CD14-positive monocyte (primary cell): ENCODE measurements at regions not wholly inside any gene's neighbourhood (a gene's known extent, or its start where the extent isn't known, plus 50 kb on each side); places are given as distances from the start of the nearest gene placed in this dataset.

Experiments used
- DNase-seq, 3 donors: peaks; one replicate each; pipeline ENCODE4 v3.0.0-alpha.2; 2011 to 2022
- H2AFZ ChIP-seq: 2 replicates; pipeline ENCODE4 v1.6.0; 2012; ENCODE audit warnings: mild to moderate bottlenecking, low read depth, low read length, inconsistent platforms; ENCODE audit not compliant: insufficient read depth, poor library complexity, severe bottlenecking
- H3K27ac ChIP-seq, 2 donors: 1 replicate in 1 of 2; 2 replicates in 1 of 2; pipeline ENCODE4 v1.5.1; 2012 to 2013; ENCODE audit warnings: low read length in 2 of 2, control low read depth in 1 of 2, inconsistent platforms in 1 of 2, low read depth in 1 of 2, mild to moderate bottlenecking in 1 of 2
- H3K27me3 ChIP-seq, 2 donors: one replicate each; pipeline versions ENCODE4 v1.6.0 to v1.6.1; 2011 to 2013; ENCODE audit warnings: low read length in 2 of 2; ENCODE audit not compliant: control insufficient read depth in 2 of 2, insufficient read depth in 2 of 2
- H3K36me3 ChIP-seq, 2 donors: replicated peaks in 1 of 2; 1 replicate in 1 of 2; 2 replicates in 1 of 2; pipeline versions ENCODE4 v1.5.1 to v1.6.1; 2012 to 2013; ENCODE audit warnings: low read length in 2 of 2, control low read depth in 1 of 2, inconsistent platforms in 1 of 2, mild to moderate bottlenecking in 1 of 2; ENCODE audit not compliant: insufficient read depth in 2 of 2, control insufficient read depth in 1 of 2
- H3K4me1 ChIP-seq, 2 donors: 1 replicate in 1 of 2; 2 replicates in 1 of 2; pipeline versions ENCODE4 v1.5.1 to v1.6.1; 2012 to 2013; ENCODE audit warnings: low read length in 2 of 2, control low read depth in 1 of 2, inconsistent platforms in 1 of 2, mild to moderate bottlenecking in 1 of 2, moderate library complexity in 1 of 2; ENCODE audit not compliant: insufficient read depth in 2 of 2, control insufficient read depth in 1 of 2
- H3K4me2 ChIP-seq: replicated peaks from 2 replicates; pipeline ENCODE3; 2012; ENCODE audit warnings: low read length, moderate library complexity, mild to moderate bottlenecking; ENCODE audit not compliant: poor library complexity, severe bottlenecking; ENCODE audit errors: extremely low read depth
- H3K4me3 ChIP-seq, 3 experiments: fragments of 200-600 bp in 1 of 3; sonication (generic) in 1 of 3; replicated peaks in 1 of 3; 1 replicate in 2 of 3; 2 replicates in 1 of 3; pipeline ENCODE4 v1.5.1; 2011 to 2013; ENCODE audit warnings: low read length in 3 of 3, mild to moderate bottlenecking in 3 of 3, control low read depth in 2 of 3, low read depth in 2 of 3, inconsistent platforms in 1 of 3, moderate library complexity in 1 of 3
- H3K79me2 ChIP-seq: 2 replicates; pipeline ENCODE4 v1.6.0; 2012; ENCODE audit warnings: mild to moderate bottlenecking, control low read depth, inconsistent platforms, low read length, moderate library complexity; ENCODE audit not compliant: insufficient read depth
- H3K9ac ChIP-seq: 2 replicates; pipeline ENCODE4 v1.6.0; 2017; ENCODE audit warnings: low read length, mild to moderate bottlenecking; ENCODE audit not compliant: insufficient read depth, poor library complexity, severe bottlenecking
- H3K9me3 ChIP-seq, 2 donors: replicated peaks in 1 of 2; 1 replicate in 1 of 2; 2 replicates in 1 of 2; pipeline versions ENCODE4 v1.5.1 to v1.6.1; 2012 to 2013; ENCODE audit warnings: low read length in 2 of 2, control low read depth in 1 of 2; ENCODE audit not compliant: control insufficient read depth in 1 of 2, insufficient read depth in 1 of 2
- H4K20me1 ChIP-seq: 2 replicates; pipeline ENCODE4 v1.6.0; 2012; ENCODE audit warnings: mild to moderate bottlenecking, low read length, control low read depth, moderate library complexity; ENCODE audit not compliant: insufficient read depth
- H3K27ac Mint-ChIP-seq, 7 donors: one replicate each; pipeline ENCODE4 v1.8.0; 2020; ENCODE audit warnings: mild to moderate bottlenecking in 7 of 7, mixed read lengths in 7 of 7, moderate library complexity in 6 of 7, inconsistent platforms in 2 of 7
- H3K27me3 Mint-ChIP-seq, 3 donors: one replicate each; pipeline ENCODE4 v1.8.0; 2021 to 2022; ENCODE audit warnings: low read depth in 3 of 3, mild to moderate bottlenecking in 3 of 3, mixed read lengths in 3 of 3, moderate library complexity in 3 of 3, inconsistent platforms in 1 of 3
- H3K36me3 Mint-ChIP-seq, 2 donors: one replicate each; pipeline ENCODE4 v1.8.0; 2020; ENCODE audit warnings: mixed read lengths in 2 of 2, inconsistent platforms in 1 of 2, mild to moderate bottlenecking in 1 of 2
- H3K4me1 Mint-ChIP-seq: one replicate; pipeline ENCODE4 v1.8.0; 2020; ENCODE audit warnings: mild to moderate bottlenecking, mixed read lengths
- H3K4me3 Mint-ChIP-seq, 2 donors: one replicate each; pipeline ENCODE4 v1.8.0; 2020; ENCODE audit warnings: mild to moderate bottlenecking in 2 of 2, mixed read lengths in 2 of 2, moderate library complexity in 1 of 2
- H3K9me3 Mint-ChIP-seq, 7 donors: one replicate each; pipeline ENCODE4 v1.8.0; 2020 to 2022; ENCODE audit warnings: mixed read lengths in 7 of 7, mild to moderate bottlenecking in 6 of 7, moderate library complexity in 6 of 7, inconsistent platforms in 2 of 7
- CTCF ChIP-seq: fragments of 200-600 bp; IDR thresholded peaks from one replicate; pipeline ENCODE4 v1.8.0; 2022; ENCODE audit warnings: antibody characterized with exemption, mild to moderate bottlenecking
- WGBS: methylation state at CpG from one replicate; pipeline ENCODE4 v1.1.5; 2013; ENCODE audit warnings: missing lambda C conversion rate; ENCODE audit not compliant: insufficient coverage; 5-methylcytosine and 5-hydroxymethylcytosine counted together
- intact Hi-C, 2 donors: fragments of 100-400 bp; cut with micrococcal nuclease; formaldehyde crosslinking; loops; one replicate each; pipeline versions ENCODE4 v1.15.0 to v1.15.1; 2023

GRCh38 chr22:26830837-26831236 lies 173.4 kb downstream of the MIAT start:
- H3K36me3 Mint-ChIP-seq: no peaks in the 10 kb centered on the region
- Histone ChIP-seq H4K20me1 (no peaks in the 10 kb centered on the region), H3K9me3 (no peaks in the 10 kb centered on the region), H2AFZ (no peak overlapping the region), H3K27me3 (no peaks in the 10 kb centered on the region), H3K79me2 (no peaks in the 10 kb centered on the region), H3K9ac (no peak overlapping the region), H3K4me2 (no peak overlapping the region), H3K4me1 (no peaks in the 10 kb centered on the region), H3K27ac (no peak overlapping the region), H3K4me3 (no peak overlapping the region), H3K36me3 (no peaks in the 10 kb centered on the region)
- no peak overlapping the region for H3K4me3 Mint-ChIP-seq
- H3K27me3 Mint-ChIP-seq: peaks cover 2 to 6% (median 5%) of the 10 kb centered on the region in 3 donors
- intact Hi-C loops: no loop called here
- H3K9me3 Mint-ChIP-seq: peaks cover 0 to 2% (median 0%) of the 10 kb centered on the region in 7 donors
- no peak overlapping the region for H3K27ac Mint-ChIP-seq
- H3K4me1 Mint-ChIP-seq: no peaks in the 10 kb centered on the region
- DNase-seq: no peak
- no peak for TF ChIP-seq CTCF
- 100% methylated on average over 3 of the region's 4 CpGs for WGBS

- no peak for DNase-seq
- Mint-ChIP-seq H3K4me3 (no peak overlapping the region), H3K27me3 (peaks cover 3 to 6% (median 5%) of the 10 kb centered on the region in 3 donors), H3K4me1 (no peaks in the 10 kb centered on the region), H3K27ac (no peak overlapping the region), H3K9me3 (peaks cover 0 to 2% (median 0%) of the 10 kb centered on the region in 7 donors), H3K36me3 (no peaks in the 10 kb centered on the region)
- no peak for TF ChIP-seq CTCF
- Histone ChIP-seq H3K4me3 (no peak overlapping the region), H2AFZ (no peak overlapping the region), H3K9ac (no peak overlapping the region), H3K9me3 (no peaks in the 10 kb centered on the region), H4K20me1 (no peaks in the 10 kb centered on the region), H3K36me3 (no peaks in the 10 kb centered on the region), H3K27me3 (no peaks in the 10 kb centered on the region), H3K27ac (no peak overlapping the region), H3K79me2 (no peaks in the 10 kb centered on the region), H3K4me1 (no peaks in the 10 kb centered on the region), H3K4me2 (no peak overlapping the region)
- WGBS: 94% methylated on average over 6 of the region's 6 CpGs
- intact Hi-C loops: no loop called here
Observed at GRCh38 chr22:26835023-26835422, 177.6 kb downstream of the MIAT start.
